ENCODE measurements at regions not wholly inside any gene's neighbourhood (a gene's known extent, or its start where the extent isn't known, plus 50 kb on each side); places are given as distances from the start of the nearest gene placed in this dataset.

GRCh38 chr1:192100686-192101468, 57.4 kb upstream of the RGS18 start:
- H2AFZ ChIP-seq (ENCODE audit: low read length) = no peak overlapping the region
- H3K18ac ChIP-seq (ENCODE audit: low read length) = no peak overlapping the region
- no peak overlapping the region for H3K27ac ChIP-seq (replicated peaks; ENCODE audit: low read length)
- no peak overlapping the region for H4K8ac ChIP-seq (ENCODE audit: low read depth, low read length)
- H3K9me3 ChIP-seq (replicated peaks in 1 of 2; ENCODE audit: control insufficient read depth in 2 of 2, insufficient read depth in 1 of 2, low read depth in 1 of 2, low read length in 2 of 2) = no peaks in the 10 kb centered on the region
- H3K27me3 ChIP-seq (ENCODE audit: control insufficient read depth in 3 of 3, insufficient read depth in 3 of 3, low read depth in 1 of 3, low read length in 3 of 3) = no peaks in the 10 kb centered on the region
- no CpG with 5 or more reads among the region's 6 CpGs for WGBS, 2 donors (ENCODE audit: extremely low coverage in 2 of 2, insufficient read length in 2 of 2, insufficient replicate concordance in 1 of 2)
- H3K4me1 ChIP-seq (ENCODE audit: control insufficient read depth in 2 of 2, insufficient read depth in 1 of 2, low read depth in 1 of 2, low read length in 2 of 2) = no peaks in the 10 kb centered on the region
- H2BK120ac ChIP-seq (ENCODE audit: low read depth, low read length) = no peak overlapping the region
- H2BK12ac ChIP-seq (ENCODE audit: low read length) = no peak overlapping the region
- H3K23ac ChIP-seq (ENCODE audit: low read depth, low read length, poor library complexity) = no peak overlapping the region
- no peak overlapping the region for H3K9ac ChIP-seq (ENCODE audit: low read depth, low read length, poor library complexity)
- no peak overlapping the region for H3K4me2 ChIP-seq (ENCODE audit: insufficient read depth, low read length, poor library complexity, severe bottlenecking)
- H3K4ac ChIP-seq (ENCODE audit: low read length) = no peak overlapping the region
- H3K79me1 ChIP-seq (ENCODE audit: low read depth, low read length) = no peaks in the 10 kb centered on the region
- H3K14ac ChIP-seq (ENCODE audit: low read length) = no peak overlapping the region
- H2BK15ac ChIP-seq (ENCODE audit: low read length) = no peak overlapping the region
- no peak overlapping the region for H3K4me3 ChIP-seq (ENCODE audit: low read length in 2 of 2)
- DNase-seq (ENCODE audit: low spot score) = no peak
- H4K91ac ChIP-seq (ENCODE audit: low read depth, low read length, poor library complexity) = no peak overlapping the region
- no peak overlapping the region for H2BK5ac ChIP-seq (ENCODE audit: low read length)
- H2AK5ac ChIP-seq (ENCODE audit: low read depth, low read length) = no peak overlapping the region
- no peaks in the 10 kb centered on the region for H3K36me3 ChIP-seq (replicated peaks in 1 of 2; ENCODE audit: control insufficient read depth in 2 of 2, insufficient read depth in 2 of 2, low read length in 2 of 2)

GRCh38 chr1:192104128-192104527, 54.1 kb upstream of the RGS18 start:
- no peak overlapping the region for H2BK5ac ChIP-seq (ENCODE audit: low read length)
- no peak overlapping the region for H2AK5ac ChIP-seq (ENCODE audit: low read depth, low read length)
- no peak overlapping the region for H3K23ac ChIP-seq (ENCODE audit: low read depth, low read length, poor library complexity)
- H2BK120ac ChIP-seq (ENCODE audit: low read depth, low read length) = no peak overlapping the region
- no peaks in the 10 kb centered on the region for H3K9me3 ChIP-seq (replicated peaks in 1 of 2; ENCODE audit: control insufficient read depth in 2 of 2, insufficient read depth in 1 of 2, low read depth in 1 of 2, low read length in 2 of 2)
- no peaks in the 10 kb centered on the region for H3K4me1 ChIP-seq (ENCODE audit: control insufficient read depth in 2 of 2, insufficient read depth in 1 of 2, low read depth in 1 of 2, low read length in 2 of 2)
- no peak overlapping the region for H4K8ac ChIP-seq (ENCODE audit: low read depth, low read length)
- no peak overlapping the region for H3K18ac ChIP-seq (ENCODE audit: low read length)
- no peak overlapping the region for H2BK15ac ChIP-seq (ENCODE audit: low read length)
- no peaks in the 10 kb centered on the region for H3K27me3 ChIP-seq (ENCODE audit: control insufficient read depth in 3 of 3, insufficient read depth in 3 of 3, low read depth in 1 of 3, low read length in 3 of 3)
- no peak overlapping the region for H3K14ac ChIP-seq (ENCODE audit: low read length)
- DNase-seq (ENCODE audit: low spot score) = no peak
- H2BK12ac ChIP-seq (ENCODE audit: low read length) = no peak overlapping the region
- H3K27ac ChIP-seq (replicated peaks; ENCODE audit: low read length) = no peak overlapping the region
- H3K4me2 ChIP-seq (ENCODE audit: insufficient read depth, low read length, poor library complexity, severe bottlenecking) = no peak overlapping the region
- H3K4ac ChIP-seq (ENCODE audit: low read length) = no peak overlapping the region
- H3K36me3 ChIP-seq (replicated peaks in 1 of 2; ENCODE audit: control insufficient read depth in 2 of 2, insufficient read depth in 2 of 2, low read length in 2 of 2) = no peaks in the 10 kb centered on the region
- H3K79me1 ChIP-seq (ENCODE audit: low read depth, low read length) = no peaks in the 10 kb centered on the region
- no peak overlapping the region for H2AFZ ChIP-seq (ENCODE audit: low read length)
- H4K91ac ChIP-seq (ENCODE audit: low read depth, low read length, poor library complexity) = no peak overlapping the region
- H3K4me3 ChIP-seq (ENCODE audit: low read length in 2 of 2) = no peak overlapping the region
- no peak overlapping the region for H3K9ac ChIP-seq (ENCODE audit: low read depth, low read length, poor library complexity)

- H3K27me3 ChIP-seq (ENCODE audit: control insufficient read depth in 3 of 3, insufficient read depth in 3 of 3, low read depth in 1 of 3, low read length in 3 of 3) = no peaks in the 10 kb centered on the region
- no CpG with 5 or more reads among the region's 1 CpG for WGBS, 2 donors (ENCODE audit: extremely low coverage in 2 of 2, insufficient read length in 2 of 2, insufficient replicate concordance in 1 of 2)
- DNase-seq (ENCODE audit: low spot score) = no peak
- no peak overlapping the region for H3K27ac ChIP-seq (replicated peaks; ENCODE audit: low read length)
- no peak overlapping the region for H2AFZ ChIP-seq (ENCODE audit: low read length)
- H2BK15ac ChIP-seq (ENCODE audit: low read length) = no peak overlapping the region
- H3K4me2 ChIP-seq (ENCODE audit: insufficient read depth, low read length, poor library complexity, severe bottlenecking) = no peak overlapping the region
- H3K79me1 ChIP-seq (ENCODE audit: low read depth, low read length) = no peaks in the 10 kb centered on the region
- no peak overlapping the region for H4K8ac ChIP-seq (ENCODE audit: low read depth, low read length)
- no peak overlapping the region for H3K9ac ChIP-seq (ENCODE audit: low read depth, low read length, poor library complexity)
- no peak overlapping the region for H3K4me3 ChIP-seq (ENCODE audit: low read length in 2 of 2)
- H2BK12ac ChIP-seq (ENCODE audit: low read length) = no peak overlapping the region
- no peak overlapping the region for H4K91ac ChIP-seq (ENCODE audit: low read depth, low read length, poor library complexity)
- no peak overlapping the region for H2BK120ac ChIP-seq (ENCODE audit: low read depth, low read length)
- H3K18ac ChIP-seq (ENCODE audit: low read length) = no peak overlapping the region
- no peak overlapping the region for H3K4ac ChIP-seq (ENCODE audit: low read length)
- H2BK5ac ChIP-seq (ENCODE audit: low read length) = no peak overlapping the region
- H3K4me1 ChIP-seq (ENCODE audit: control insufficient read depth in 2 of 2, insufficient read depth in 1 of 2, low read depth in 1 of 2, low read length in 2 of 2) = no peaks in the 10 kb centered on the region
- H3K36me3 ChIP-seq (replicated peaks in 1 of 2; ENCODE audit: control insufficient read depth in 2 of 2, insufficient read depth in 2 of 2, low read length in 2 of 2) = no peaks in the 10 kb centered on the region
- no peak overlapping the region for H3K14ac ChIP-seq (ENCODE audit: low read length)
- no peaks in the 10 kb centered on the region for H3K9me3 ChIP-seq (replicated peaks in 1 of 2; ENCODE audit: control insufficient read depth in 2 of 2, insufficient read depth in 1 of 2, low read depth in 1 of 2, low read length in 2 of 2)
- no peak overlapping the region for H2AK5ac ChIP-seq (ENCODE audit: low read depth, low read length)
- H3K23ac ChIP-seq (ENCODE audit: low read depth, low read length, poor library complexity) = no peak overlapping the region
Measured at GRCh38 chr1:192104852-192105251, 53.4 kb upstream of the RGS18 start.

GRCh38 chr1:192108161-192108560, 50.1 kb upstream of the RGS18 start:
- no peak for DNase-seq (ENCODE audit: low spot score)
- Histone ChIP-seq H3K4me2 (ENCODE audit: insufficient read depth, low read length, poor library complexity, severe bottlenecking) (no peak overlapping the region), H3K4me3 (ENCODE audit: low read length in 2 of 2) (no peak overlapping the region), H3K27me3 (ENCODE audit: control insufficient read depth in 3 of 3, insufficient read depth in 3 of 3, low read depth in 1 of 3, low read length in 3 of 3) (no peaks in the 10 kb centered on the region), H2BK120ac (ENCODE audit: low read depth, low read length) (no peak overlapping the region), H3K9ac (ENCODE audit: low read depth, low read length, poor library complexity) (no peak overlapping the region), H2AK5ac (ENCODE audit: low read depth, low read length) (no peak overlapping the region), H3K14ac (ENCODE audit: low read length) (no peak overlapping the region), H2BK5ac (ENCODE audit: low read length) (no peak overlapping the region), H3K27ac (replicated peaks; ENCODE audit: low read length) (no peak overlapping the region), H3K23ac (ENCODE audit: low read depth, low read length, poor library complexity) (no peak overlapping the region), H3K18ac (ENCODE audit: low read length) (no peak overlapping the region), H3K79me1 (ENCODE audit: low read depth, low read length) (no peaks in the 10 kb centered on the region), H2AFZ (ENCODE audit: low read length) (no peak overlapping the region), H3K36me3 (replicated peaks in 1 of 2; ENCODE audit: control insufficient read depth in 2 of 2, insufficient read depth in 2 of 2, low read length in 2 of 2) (no peaks in the 10 kb centered on the region), H3K4ac (ENCODE audit: low read length) (no peak overlapping the region), H4K8ac (ENCODE audit: low read depth, low read length) (no peak overlapping the region), H3K4me1 (ENCODE audit: control insufficient read depth in 2 of 2, insufficient read depth in 1 of 2, low read depth in 1 of 2, low read length in 2 of 2) (no peaks in the 10 kb centered on the region), H3K9me3 (replicated peaks in 1 of 2; ENCODE audit: control insufficient read depth in 2 of 2, insufficient read depth in 1 of 2, low read depth in 1 of 2, low read length in 2 of 2) (no peaks in the 10 kb centered on the region), H2BK15ac (ENCODE audit: low read length) (no peak overlapping the region), H4K91ac (ENCODE audit: low read depth, low read length, poor library complexity) (no peak overlapping the region), H2BK12ac (ENCODE audit: low read length) (no peak overlapping the region)
- no CpG with 5 or more reads among the region's 2 CpGs for WGBS, 2 donors (ENCODE audit: extremely low coverage in 2 of 2, insufficient read length in 2 of 2, insufficient replicate concordance in 1 of 2)

Measured in neuronal stem cell (in vitro differentiated cells).